ENCODE measurements at regions not wholly inside any gene's neighbourhood (a gene's known extent, or its start where the extent isn't known, plus 50 kb on each side); places are given as distances from the start of the nearest gene placed in this dataset.

DNA sequence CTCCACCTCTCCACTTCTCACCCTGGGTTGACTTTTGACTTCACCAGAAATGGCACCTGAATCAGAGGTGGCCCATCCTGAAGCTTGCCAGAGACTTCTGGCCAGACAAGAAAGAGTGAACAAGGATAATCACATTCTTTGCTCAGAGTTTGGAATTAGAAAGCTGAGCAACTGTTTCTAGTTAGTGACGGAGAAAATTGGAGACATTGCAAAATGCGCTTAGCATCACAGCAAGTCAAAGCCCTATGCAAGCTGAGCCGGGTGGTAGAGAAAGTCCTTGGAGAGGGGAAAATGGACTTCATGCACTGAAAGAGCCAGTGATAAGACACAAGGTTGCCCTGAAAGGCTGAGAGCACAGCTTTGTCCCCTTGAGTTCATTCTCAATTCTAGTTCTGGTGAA lies 161.8 kb downstream of the PAH start:
- peaks cover 65% of the 10 kb centered on the region for H3K4me1 ChIP-seq (ENCODE audit: control insufficient read depth, insufficient read depth, low read length)

DNA sequence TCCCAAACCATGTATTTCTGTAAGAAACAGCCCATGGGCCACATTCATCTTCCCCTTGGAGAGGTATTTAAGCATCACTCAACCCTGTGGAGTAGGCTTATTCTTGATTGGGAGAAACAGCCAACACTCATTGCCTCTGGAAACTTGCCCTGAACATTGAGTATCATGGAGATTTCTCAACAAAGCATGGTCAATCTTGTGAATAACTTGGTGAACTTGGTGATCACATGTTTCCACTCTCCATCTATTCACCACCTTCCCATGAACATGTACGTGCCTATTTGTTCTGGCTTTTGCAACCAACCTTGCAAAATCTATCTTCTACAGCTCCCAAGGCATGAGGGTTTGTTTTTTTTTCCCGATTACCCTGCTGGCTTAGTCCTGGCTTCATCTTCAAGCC lies 163.2 kb downstream of the PAH start:
- DNase-seq (ENCODE audit: low read depth) = peak; percentile 58
- Histone ChIP-seq H3K9ac (ENCODE audit: low read length) (peak overlapping the region; percentile 57), H3K27me3 (replicated peaks; ENCODE audit: control insufficient read depth, insufficient read depth, low read length) (no peaks in the 10 kb centered on the region), H3K4me3 (ENCODE audit: low read length) (no peak overlapping the region), H3K9me3 (ENCODE audit: control insufficient read depth, low read length) (no peaks in the 10 kb centered on the region), H3K4me1 (ENCODE audit: control insufficient read depth, insufficient read depth, low read length) (peaks cover 53% of the 10 kb centered on the region), H3K36me3 (ENCODE audit: control insufficient read depth, insufficient read depth, low read length, severe bottlenecking) (no peaks in the 10 kb centered on the region)

More for the DNA sequence above, 161.8 kb downstream of the PAH start:
- no peaks in the 10 kb centered on the region for H3K27me3 ChIP-seq (replicated peaks; ENCODE audit: control insufficient read depth, insufficient read depth, low read length)
- peak; percentile 74 for DNase-seq (ENCODE audit: low read depth)
- H3K9me3 ChIP-seq (ENCODE audit: control insufficient read depth, low read length) = no peaks in the 10 kb centered on the region
- H3K36me3 ChIP-seq (ENCODE audit: control insufficient read depth, insufficient read depth, low read length, severe bottlenecking) = no peaks in the 10 kb centered on the region
- no peak overlapping the region for H3K4me3 ChIP-seq (ENCODE audit: low read length)
- H3K9ac ChIP-seq (ENCODE audit: low read length) = peak overlapping the region; percentile 85

DNA sequence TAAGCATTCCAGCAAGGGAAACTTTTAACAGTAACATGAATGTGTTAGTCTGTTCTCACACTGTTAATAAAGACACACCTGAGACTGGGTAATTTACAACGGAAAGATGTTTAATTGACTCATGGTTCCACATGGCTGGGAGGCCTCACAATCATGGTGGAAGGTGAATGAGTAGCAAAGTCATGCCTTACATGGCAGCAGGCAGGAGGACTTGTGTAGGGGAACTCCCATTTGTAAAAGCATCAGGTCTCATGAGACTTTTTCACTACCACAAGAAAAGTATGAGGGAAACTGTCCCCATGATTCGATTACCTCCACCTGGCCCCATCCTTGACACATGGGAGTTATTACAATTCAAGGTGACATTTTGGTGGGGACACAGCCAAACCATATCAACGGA lies 168.3 kb downstream of the PAH start:
- Histone ChIP-seq H3K4me1 (ENCODE audit: control insufficient read depth, insufficient read depth, low read length) (peaks cover 5% of the 10 kb centered on the region), H3K36me3 (ENCODE audit: control insufficient read depth, insufficient read depth, low read length, severe bottlenecking) (no peaks in the 10 kb centered on the region), H3K27me3 (replicated peaks; ENCODE audit: control insufficient read depth, insufficient read depth, low read length) (no peaks in the 10 kb centered on the region), H3K9me3 (ENCODE audit: control insufficient read depth, low read length) (no peaks in the 10 kb centered on the region), H3K9ac (ENCODE audit: low read length) (no peak overlapping the region), H3K4me3 (ENCODE audit: low read length) (no peak overlapping the region)
- no peak for DNase-seq (ENCODE audit: low read depth)

DNA sequence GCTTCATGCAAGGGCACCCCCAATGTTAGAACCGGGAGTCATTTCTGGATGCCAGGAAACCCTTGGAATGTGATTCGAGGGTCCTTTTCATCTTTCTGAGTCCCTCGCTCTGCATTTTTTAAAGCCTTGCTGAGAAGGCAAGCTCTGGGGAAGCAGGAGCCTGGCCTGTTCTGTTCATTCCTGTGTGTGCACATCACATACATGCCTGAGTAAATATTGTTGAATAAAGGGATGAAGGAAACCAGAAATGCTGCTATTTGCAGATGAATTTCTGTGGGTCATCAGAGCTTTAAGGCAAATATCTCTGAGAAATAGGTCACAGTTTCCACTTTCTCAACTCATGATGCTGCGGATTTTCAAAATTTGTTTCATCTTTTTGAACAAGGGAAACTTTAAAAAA lies 170.1 kb downstream of the PAH start:
- Histone ChIP-seq H3K9ac (ENCODE audit: low read length) (no peak overlapping the region), H3K9me3 (ENCODE audit: control insufficient read depth, low read length) (no peaks in the 10 kb centered on the region), H3K27me3 (replicated peaks; ENCODE audit: control insufficient read depth, insufficient read depth, low read length) (no peaks in the 10 kb centered on the region), H3K4me1 (ENCODE audit: control insufficient read depth, insufficient read depth, low read length) (no peaks in the 10 kb centered on the region), H3K4me3 (ENCODE audit: low read length) (no peak overlapping the region), H3K36me3 (ENCODE audit: control insufficient read depth, insufficient read depth, low read length, severe bottlenecking) (no peaks in the 10 kb centered on the region)
- DNase-seq (ENCODE audit: low read depth) = no peak

DNA sequence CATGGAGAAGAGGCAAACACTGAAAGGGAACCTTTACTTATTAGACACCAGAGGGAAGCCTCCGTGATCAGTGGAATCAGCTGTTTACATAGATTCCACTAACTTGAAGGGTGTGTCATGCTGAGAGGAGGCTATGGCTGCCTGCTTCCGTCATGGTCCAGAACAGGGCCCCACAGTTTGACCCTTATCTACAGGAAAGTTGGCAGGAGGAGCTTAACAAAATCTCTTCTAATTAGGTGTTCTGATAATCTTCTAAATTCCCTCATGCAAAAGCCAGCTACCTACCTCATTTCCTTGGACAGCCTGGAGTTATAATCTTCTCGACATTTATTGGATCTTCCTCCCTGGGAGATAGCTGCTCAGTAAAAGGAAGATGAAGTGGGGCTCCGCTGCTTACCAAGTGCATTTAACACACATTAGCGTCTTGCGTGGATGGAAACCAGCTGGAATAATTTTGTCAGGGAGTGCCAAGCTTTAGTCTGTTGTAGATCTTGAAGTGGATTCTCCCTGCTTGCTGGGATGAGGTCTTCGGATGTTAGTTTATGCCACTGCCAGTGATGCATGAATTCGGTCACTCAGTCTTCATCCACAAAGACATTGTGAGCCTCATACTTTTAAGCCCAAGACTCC lies 171.0 kb downstream of the PAH start:
- no peak for DNase-seq (ENCODE audit: low read depth)
- H3K36me3 ChIP-seq (ENCODE audit: control insufficient read depth, insufficient read depth, low read length, severe bottlenecking) = no peaks in the 10 kb centered on the region
- H3K27me3 ChIP-seq (replicated peaks; ENCODE audit: control insufficient read depth, insufficient read depth, low read length) = no peaks in the 10 kb centered on the region
- peaks cover under 1% of the 10 kb centered on the region for H3K4me1 ChIP-seq (ENCODE audit: control insufficient read depth, insufficient read depth, low read length)
- no peaks in the 10 kb centered on the region for H3K9me3 ChIP-seq (ENCODE audit: control insufficient read depth, low read length)
- H3K9ac ChIP-seq (ENCODE audit: low read length) = no peak overlapping the region
- H3K4me3 ChIP-seq (ENCODE audit: low read length) = no peak overlapping the region

DNA sequence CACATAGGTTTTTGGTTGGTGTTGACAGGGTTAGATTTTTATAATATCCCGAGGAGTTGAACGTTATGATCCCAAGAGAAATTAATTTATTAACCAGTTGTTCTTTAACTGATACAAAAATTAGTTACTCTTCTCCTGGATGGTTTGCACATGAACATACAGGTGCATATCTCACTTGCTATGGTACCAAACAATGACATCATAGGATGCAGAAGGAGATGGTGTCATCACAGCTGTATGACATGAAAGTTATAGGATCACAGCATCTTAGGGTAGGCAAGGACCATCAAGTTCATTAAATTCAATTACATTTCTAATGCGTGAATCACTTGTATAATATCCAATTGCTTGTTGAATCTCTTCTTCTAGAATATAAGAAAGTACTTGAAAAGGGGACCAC lies 175.8 kb downstream of the PAH start:
- DNase-seq (ENCODE audit: low read depth) = no peak

DNA sequence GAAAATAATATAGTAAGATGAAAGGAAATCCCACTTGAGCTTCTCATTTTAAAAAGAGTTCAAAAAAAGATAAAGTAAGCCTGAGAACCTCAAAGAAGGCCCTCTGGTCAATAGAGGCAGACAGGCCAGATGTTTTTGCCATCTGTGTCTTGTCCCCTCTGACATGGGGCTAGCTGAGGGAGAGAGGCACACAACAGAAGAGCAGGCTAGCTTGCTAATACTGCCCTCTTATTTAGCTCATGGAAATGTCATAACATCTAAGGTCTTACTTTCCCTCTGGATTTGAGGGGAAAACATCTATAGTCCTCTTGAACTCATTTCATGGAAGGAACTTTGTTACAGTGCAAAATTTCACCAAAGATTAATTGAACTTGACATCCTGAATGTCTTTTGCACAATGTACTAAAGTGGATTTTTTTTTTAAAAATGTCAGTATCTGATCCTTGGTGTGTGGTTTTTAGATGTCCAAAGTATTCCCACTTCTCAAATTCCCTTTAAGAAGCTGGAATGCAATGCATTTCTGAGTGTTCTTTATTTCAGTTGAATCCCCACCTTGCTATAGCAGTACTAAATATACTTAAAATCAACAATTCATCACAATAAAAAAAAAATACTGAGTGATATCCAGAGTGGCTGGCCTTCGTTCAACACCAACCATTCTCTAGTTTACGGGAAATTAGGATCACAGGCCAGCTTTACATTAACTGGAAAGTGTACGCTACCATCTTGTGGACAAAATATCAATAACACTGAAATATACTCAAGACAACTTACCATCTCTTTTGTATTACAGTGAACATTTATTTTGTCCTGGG lies 176.7 kb downstream of the PAH start:
- H3K9me3 ChIP-seq (ENCODE audit: control insufficient read depth, low read length) = peaks cover 4% of the 10 kb centered on the region
- H3K27me3 ChIP-seq (replicated peaks; ENCODE audit: control insufficient read depth, insufficient read depth, low read length) = no peaks in the 10 kb centered on the region
- peaks cover 15% of the 10 kb centered on the region for H3K4me1 ChIP-seq (ENCODE audit: control insufficient read depth, insufficient read depth, low read length)
- peak; percentile 88 for DNase-seq (ENCODE audit: low read depth)
- H3K36me3 ChIP-seq (ENCODE audit: control insufficient read depth, insufficient read depth, low read length, severe bottlenecking) = no peaks in the 10 kb centered on the region
- H3K4me3 ChIP-seq (ENCODE audit: low read length) = no peak overlapping the region
- H3K9ac ChIP-seq (ENCODE audit: low read length) = peak overlapping the region; percentile 13

More for the DNA sequence above, 175.8 kb downstream of the PAH start:
- no peaks in the 10 kb centered on the region for H3K27me3 ChIP-seq (replicated peaks; ENCODE audit: control insufficient read depth, insufficient read depth, low read length)
- H3K9ac ChIP-seq (ENCODE audit: low read length) = peak overlapping the region; percentile 13
- H3K4me1 ChIP-seq (ENCODE audit: control insufficient read depth, insufficient read depth, low read length) = peaks cover 15% of the 10 kb centered on the region
- H3K4me3 ChIP-seq (ENCODE audit: low read length) = no peak overlapping the region
- no peaks in the 10 kb centered on the region for H3K36me3 ChIP-seq (ENCODE audit: control insufficient read depth, insufficient read depth, low read length, severe bottlenecking)
- H3K9me3 ChIP-seq (ENCODE audit: control insufficient read depth, low read length) = peaks cover 2% of the 10 kb centered on the region

DNA sequence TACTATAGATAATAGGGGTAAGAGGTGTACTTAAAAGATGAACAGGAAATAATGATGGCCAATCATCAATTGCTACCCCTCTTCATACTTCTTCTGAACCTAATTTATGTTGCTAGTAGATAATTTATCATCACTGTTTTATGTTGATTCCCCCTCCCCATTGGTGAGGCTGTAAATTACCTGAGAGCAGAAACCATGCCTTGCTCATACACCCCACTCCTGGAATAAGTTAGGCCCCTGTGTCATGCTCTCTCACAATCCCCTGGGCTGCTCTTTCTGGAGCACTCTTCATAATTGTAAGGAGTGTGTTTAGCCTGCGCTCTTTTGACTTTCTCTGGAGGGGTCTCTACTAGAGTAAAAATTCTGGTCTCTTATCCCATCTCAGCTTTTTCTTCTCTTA lies 180.7 kb downstream of the PAH start:
- Histone ChIP-seq H3K9ac (ENCODE audit: low read length) (no peak overlapping the region), H3K4me1 (ENCODE audit: control insufficient read depth, insufficient read depth, low read length) (peaks cover 15% of the 10 kb centered on the region), H3K4me3 (ENCODE audit: low read length) (no peak overlapping the region), H3K27me3 (replicated peaks; ENCODE audit: control insufficient read depth, insufficient read depth, low read length) (no peaks in the 10 kb centered on the region), H3K36me3 (ENCODE audit: control insufficient read depth, insufficient read depth, low read length, severe bottlenecking) (no peaks in the 10 kb centered on the region), H3K9me3 (ENCODE audit: control insufficient read depth, low read length) (peaks cover 4% of the 10 kb centered on the region)
- DNase-seq (ENCODE audit: low read depth) = no peak

DNA sequence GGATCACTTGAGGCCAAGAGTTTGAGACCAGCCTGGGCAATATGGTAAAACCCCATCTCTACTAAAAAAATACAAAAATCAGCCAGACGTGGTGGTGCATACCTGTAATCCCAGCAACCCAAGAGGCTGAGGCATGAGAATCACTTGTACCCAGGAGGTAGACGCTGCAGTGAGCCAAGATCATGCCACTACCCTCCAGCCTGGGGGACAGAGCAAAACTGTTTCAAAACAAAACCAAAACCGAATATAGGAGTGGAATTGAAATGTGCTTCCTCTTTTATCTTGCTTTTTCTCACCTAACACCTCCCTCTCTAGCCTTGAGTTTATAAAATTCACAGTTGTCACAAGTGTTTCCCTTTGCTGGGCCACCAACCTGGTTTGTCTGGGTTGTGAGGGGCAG lies 181.9 kb downstream of the PAH start:
- H3K9me3 ChIP-seq (ENCODE audit: control insufficient read depth, low read length) = peaks cover 4% of the 10 kb centered on the region
- H3K27me3 ChIP-seq (replicated peaks; ENCODE audit: control insufficient read depth, insufficient read depth, low read length) = no peaks in the 10 kb centered on the region
- no peaks in the 10 kb centered on the region for H3K36me3 ChIP-seq (ENCODE audit: control insufficient read depth, insufficient read depth, low read length, severe bottlenecking)
- H3K4me3 ChIP-seq (ENCODE audit: low read length) = no peak overlapping the region
- H3K9ac ChIP-seq (ENCODE audit: low read length) = no peak overlapping the region
- no peak for DNase-seq (ENCODE audit: low read depth)
- peaks cover 5% of the 10 kb centered on the region for H3K4me1 ChIP-seq (ENCODE audit: control insufficient read depth, insufficient read depth, low read length)

DNA sequence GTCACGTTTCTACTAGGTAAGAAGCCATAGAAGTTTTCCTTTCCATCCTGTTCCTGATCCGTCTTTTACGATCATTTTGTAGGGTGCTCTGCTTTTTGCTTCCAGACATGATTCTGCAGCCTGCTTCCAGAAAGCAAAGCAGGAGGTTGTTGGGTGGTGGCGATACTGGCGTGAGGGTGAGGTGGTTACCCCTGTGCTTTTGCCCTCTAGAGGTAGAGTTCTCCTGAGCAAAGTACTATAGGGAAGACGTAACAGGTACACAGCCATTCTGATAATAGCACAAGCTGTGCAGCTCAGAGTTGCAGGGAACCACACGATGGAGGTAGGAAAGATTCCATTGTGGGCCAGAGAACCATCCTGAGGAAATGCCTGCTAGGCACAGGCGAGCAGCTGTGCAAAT lies 186.0 kb downstream of the PAH start:
- DNase-seq (ENCODE audit: low read depth) = no peak
- peaks cover under 1% of the 10 kb centered on the region for H3K9me3 ChIP-seq (ENCODE audit: control insufficient read depth, low read length)
- no peak overlapping the region for H3K4me3 ChIP-seq (ENCODE audit: low read length)
- no peaks in the 10 kb centered on the region for H3K36me3 ChIP-seq (ENCODE audit: control insufficient read depth, insufficient read depth, low read length, severe bottlenecking)
- H3K9ac ChIP-seq (ENCODE audit: low read length) = no peak overlapping the region
- no peaks in the 10 kb centered on the region for H3K4me1 ChIP-seq (ENCODE audit: control insufficient read depth, insufficient read depth, low read length)
- H3K27me3 ChIP-seq (replicated peaks; ENCODE audit: control insufficient read depth, insufficient read depth, low read length) = no peaks in the 10 kb centered on the region

DNA sequence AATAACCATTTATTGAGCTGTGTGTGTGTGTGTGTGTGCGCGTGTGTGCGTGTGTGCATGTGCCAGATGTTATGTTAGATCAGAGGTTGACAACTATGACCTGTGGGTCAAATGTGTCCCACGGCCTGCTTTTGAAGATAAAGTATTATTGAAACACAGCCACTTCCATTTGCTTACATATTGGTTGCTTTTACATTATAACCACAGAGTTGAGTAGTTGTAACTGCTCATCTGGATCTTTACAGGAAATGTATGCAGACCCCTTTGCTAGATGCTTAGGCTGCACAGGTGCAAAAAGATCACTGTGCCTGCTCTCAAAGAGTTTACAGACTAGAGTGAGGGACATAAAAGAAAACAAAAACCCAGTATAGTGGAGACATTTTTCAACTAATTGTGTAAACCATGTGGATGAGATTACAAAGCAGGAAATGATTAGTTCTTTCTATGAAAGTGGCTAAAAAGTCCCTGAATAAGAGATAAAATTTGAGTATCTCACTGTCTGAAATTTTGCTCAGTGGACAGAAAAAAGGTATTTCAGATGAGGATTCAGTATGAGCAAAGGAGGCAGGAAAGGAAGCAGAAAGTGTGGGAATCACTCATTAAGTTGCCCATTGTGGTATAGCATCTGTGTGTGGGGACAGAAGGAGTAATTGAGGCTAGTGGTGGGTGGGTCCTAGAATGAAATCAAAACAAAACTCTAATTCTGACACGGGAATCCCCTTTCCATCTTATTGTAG lies 188.4 kb downstream of the PAH start:
- no peaks in the 10 kb centered on the region for H3K9me3 ChIP-seq (ENCODE audit: control insufficient read depth, low read length)
- no peaks in the 10 kb centered on the region for H3K27me3 ChIP-seq (replicated peaks; ENCODE audit: control insufficient read depth, insufficient read depth, low read length)
- H3K9ac ChIP-seq (ENCODE audit: low read length) = no peak overlapping the region
- H3K36me3 ChIP-seq (ENCODE audit: control insufficient read depth, insufficient read depth, low read length, severe bottlenecking) = no peaks in the 10 kb centered on the region
- H3K4me3 ChIP-seq (ENCODE audit: low read length) = no peak overlapping the region
- DNase-seq (ENCODE audit: low read depth) = no peak
- H3K4me1 ChIP-seq (ENCODE audit: control insufficient read depth, insufficient read depth, low read length) = peaks cover 4% of the 10 kb centered on the region
